Activated CD4-positive, alpha-beta T cell treated with anti-CD3 and anti-CD28 coated beads, Interleukin-2, amount 10 ng/mL, durations not matched to agents 7 days and 5 days (primary cell): ENCODE measurements at regions not wholly inside any gene's neighbourhood (a gene's known extent, or its start where the extent isn't known, plus 50 kb on each side); places are given as distances from the start of the nearest gene placed in this dataset.
"Not testable (repeated sequence)": the region's sequence is repeated elsewhere in the genome, so short reads cannot be mapped to it uniquely, and the experiment has no call there.

ENCODE experiments used
- CTCF ChIA-PET: fragments of 350-600 bp; sonication (Branson Sonifier 250); formaldehyde crosslinking; loops from one replicate; lab custom pipeline; 2021; ENCODE audit warnings: antibody characterized with exemption; lab: Charles Lee
- POLR2A ChIA-PET: fragments of 350-600 bp; sonication (Branson Sonifier 250); formaldehyde crosslinking; loops from one replicate; lab custom pipeline; 2021; ENCODE audit warnings: antibody characterized with exemption; lab: Charles Lee
- DNase-seq: peaks from one replicate; pipeline ENCODE4 v3.0.0-alpha.2; 2020
- H3K27ac Mint-ChIP-seq: one replicate; pipeline ENCODE4 v1.8.0; 2021; ENCODE audit warnings: mild to moderate bottlenecking, moderate library complexity, mixed read lengths
- H3K27me3 Mint-ChIP-seq: one replicate; pipeline ENCODE4 v1.8.0; 2021; ENCODE audit warnings: mixed read lengths
- H3K36me3 Mint-ChIP-seq: one replicate; pipeline ENCODE4 v1.8.0; 2021; ENCODE audit warnings: low read depth, mixed read lengths
- H3K4me1 Mint-ChIP-seq: one replicate; pipeline ENCODE4 v1.8.0; 2021; ENCODE audit warnings: mixed read lengths
- H3K4me3 Mint-ChIP-seq: one replicate; pipeline ENCODE4 v1.8.0; 2021; ENCODE audit warnings: mild to moderate bottlenecking, moderate library complexity, mixed read lengths
- H3K9me3 Mint-ChIP-seq: one replicate; pipeline ENCODE4 v1.8.0; 2021; ENCODE audit warnings: mixed read lengths

GRCh38 chr12:46577063-46577776 lies 204.6 kb upstream of the SLC38A2 start:
- Mint-ChIP-seq H3K36me3 (peaks cover 15% of the 10 kb centered on the region), H3K4me1 (peaks cover 1% of the 10 kb centered on the region), H3K27ac (no peak overlapping the region), H3K27me3 (no peaks in the 10 kb centered on the region), H3K9me3 (peaks cover 4% of the 10 kb centered on the region), H3K4me3 (no peak overlapping the region)
- CTCF ChIA-PET: no interaction called here
- no peak for DNase-seq
- POLR2A ChIA-PET: no interaction called here

DNA sequence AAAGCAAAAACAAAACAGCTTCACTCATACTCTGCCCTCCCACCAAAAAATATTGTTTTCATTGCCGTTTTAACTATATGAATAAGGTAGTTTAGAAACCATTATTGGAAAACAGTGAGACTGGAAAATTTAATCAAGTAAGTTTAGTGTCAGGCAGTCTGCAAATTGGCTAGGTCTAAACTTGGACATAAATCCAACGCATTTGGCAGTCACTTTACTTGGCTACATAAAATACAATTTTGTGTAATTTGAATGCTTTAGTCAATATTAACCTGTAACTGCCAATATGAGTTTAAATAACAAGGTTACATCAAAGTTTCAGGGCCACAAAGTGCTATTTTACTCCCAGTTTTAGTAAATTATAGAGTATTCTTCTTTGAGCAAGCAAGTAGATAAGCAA lies 202.3 kb upstream of the SLC38A2 start:
- Mint-ChIP-seq H3K27me3 (no peaks in the 10 kb centered on the region), H3K4me3 (no peak overlapping the region), H3K27ac (no peak overlapping the region), H3K9me3 (peaks cover 6% of the 10 kb centered on the region), H3K4me1 (peaks cover 3% of the 10 kb centered on the region), H3K36me3 (peaks cover 10% of the 10 kb centered on the region)
- no peak for DNase-seq
- POLR2A ChIA-PET: no interaction called here
- CTCF ChIA-PET: no interaction called here

DNA sequence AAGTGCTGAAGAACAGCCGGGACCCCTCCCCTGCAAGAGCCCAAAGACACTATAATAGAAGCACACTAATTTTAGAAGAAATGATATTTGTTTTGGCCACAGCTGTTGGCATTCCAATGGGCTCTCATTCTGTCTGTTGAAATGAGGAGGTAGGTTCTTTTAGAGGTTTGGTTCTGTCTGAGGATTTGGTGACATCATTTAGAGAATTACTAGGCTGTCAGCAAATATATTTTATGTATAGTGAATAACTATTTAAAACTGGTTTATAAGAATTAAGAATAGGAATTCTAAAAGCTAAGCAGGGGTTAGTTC lies 200.7 kb upstream of the SLC38A2 start:
- Mint-ChIP-seq H3K27ac (no peak overlapping the region), H3K36me3 (peaks cover 13% of the 10 kb centered on the region), H3K4me1 (peaks cover 3% of the 10 kb centered on the region), H3K27me3 (no peaks in the 10 kb centered on the region), H3K9me3 (peaks cover 10% of the 10 kb centered on the region), H3K4me3 (no peak overlapping the region)
- CTCF ChIA-PET: interaction anchor here (0.8 kb wide), 1 partner anchor 42 kb away, joined by 3 read pairs; no protein-coding TSS in a partner anchor
- no peak for DNase-seq
- POLR2A ChIA-PET: no interaction called here

- CTCF ChIA-PET: no interaction called here
- POLR2A ChIA-PET: no interaction called here
- no peak overlapping the region for H3K4me3 Mint-ChIP-seq
Measured at GRCh38 chr12:46572644-46573346, 200.2 kb upstream of the SLC38A2 start.

GRCh38 chr12:46571608-46572007 lies 199.0 kb upstream of the SLC38A2 start:
- ChIA-PET CTCF (no interaction called here), POLR2A (no interaction called here)
- H3K4me1 Mint-ChIP-seq: peaks cover 3% of the 10 kb centered on the region
- H3K27me3 Mint-ChIP-seq: no peaks in the 10 kb centered on the region
- peaks cover 23% of the 10 kb centered on the region for H3K9me3 Mint-ChIP-seq
- peaks cover 25% of the 10 kb centered on the region for H3K36me3 Mint-ChIP-seq
- DNase-seq: no peak
- H3K4me3 Mint-ChIP-seq: no peak overlapping the region
- no peak overlapping the region for H3K27ac Mint-ChIP-seq

More at GRCh38 chr12:46572644-46573346, 200.2 kb upstream of the SLC38A2 start:
- no peak overlapping the region for H3K27ac Mint-ChIP-seq
- H3K4me1 Mint-ChIP-seq: peaks cover 3% of the 10 kb centered on the region
- peaks cover 16% of the 10 kb centered on the region for H3K36me3 Mint-ChIP-seq
- no peak for DNase-seq
- peaks cover 13% of the 10 kb centered on the region for H3K9me3 Mint-ChIP-seq
- H3K27me3 Mint-ChIP-seq: no peaks in the 10 kb centered on the region

- no peak overlapping the region for H3K4me3 Mint-ChIP-seq
- ChIA-PET POLR2A (no interaction called here), CTCF (no interaction called here)
- H3K4me1 Mint-ChIP-seq: peaks cover 3% of the 10 kb centered on the region
- H3K36me3 Mint-ChIP-seq: peaks cover 30% of the 10 kb centered on the region
- DNase-seq: no peak
- H3K27me3 Mint-ChIP-seq: no peaks in the 10 kb centered on the region
- H3K27ac Mint-ChIP-seq: no peak overlapping the region
- H3K9me3 Mint-ChIP-seq: peaks cover 34% of the 10 kb centered on the region
Measured at GRCh38 chr12:46569826-46570439, 197.4 kb upstream of the SLC38A2 start.

DNA sequence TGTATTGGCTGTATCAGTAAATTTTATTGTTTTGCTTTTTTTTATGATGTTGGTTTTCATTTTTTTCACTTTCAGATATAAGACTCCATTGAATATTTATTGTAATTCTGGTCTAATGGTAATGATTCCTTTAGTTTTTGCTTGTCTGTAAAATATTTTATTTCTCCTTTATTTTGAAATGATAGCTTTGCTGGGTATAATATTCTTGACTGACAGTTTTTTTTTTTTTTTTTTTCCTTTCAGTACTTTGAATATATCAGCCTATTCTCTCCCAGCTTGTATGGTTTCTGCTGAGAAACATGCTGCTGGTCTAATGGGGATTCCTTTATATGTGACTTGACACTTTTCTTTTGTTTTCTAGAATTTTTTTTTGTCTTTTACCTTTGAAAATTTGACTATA lies 195.1 kb upstream of the SLC38A2 start:
- no peak overlapping the region for H3K27ac Mint-ChIP-seq

GRCh38 chr12:46562625-46563225 lies 190.2 kb upstream of the SLC38A2 start:
- peaks cover 34% of the 10 kb centered on the region for H3K9me3 Mint-ChIP-seq
- peaks cover 11% of the 10 kb centered on the region for H3K4me1 Mint-ChIP-seq
- POLR2A ChIA-PET: no interaction called here
- no peak for DNase-seq
- H3K27me3 Mint-ChIP-seq: no peaks in the 10 kb centered on the region
- H3K4me3 Mint-ChIP-seq: no peak overlapping the region
- H3K27ac Mint-ChIP-seq: no peak overlapping the region
- CTCF ChIA-PET: interaction anchor here (0.9 kb wide), 1 partner anchor 46 kb away, joined by 4 read pairs; no protein-coding TSS in a partner anchor
- peaks cover 26% of the 10 kb centered on the region for H3K36me3 Mint-ChIP-seq

More for the DNA sequence above, 195.1 kb upstream of the SLC38A2 start:
- Mint-ChIP-seq H3K4me1 (peaks cover 6% of the 10 kb centered on the region), H3K36me3 (peaks cover 34% of the 10 kb centered on the region), H3K9me3 (peaks cover 40% of the 10 kb centered on the region), H3K27me3 (no peaks in the 10 kb centered on the region), H3K4me3 (no peak overlapping the region)
- DNase-seq: no peak
- POLR2A ChIA-PET: interaction anchor here (0.6 kb wide), 1 partner anchor 258 kb away, joined by 4 read pairs; no protein-coding TSS in a partner anchor
- CTCF ChIA-PET: interaction anchor here (0.6 kb wide), 1 partner anchor 733 kb away, joined by 3 read pairs; no protein-coding TSS in a partner anchor

- POLR2A ChIA-PET, H3K4me3 Mint-ChIP-seq, DNase-seq, H3K27me3 Mint-ChIP-seq, H3K27ac Mint-ChIP-seq: not testable (repeated sequence)
- CTCF ChIA-PET: interaction anchor here (0.7 kb wide), 1 partner anchor 12 kb away, joined by 3 read pairs; no protein-coding TSS in a partner anchor
- H3K9me3 Mint-ChIP-seq: peaks cover 28% of the 10 kb centered on the region
- H3K36me3 Mint-ChIP-seq: peaks cover 21% of the 10 kb centered on the region
- H3K4me1 Mint-ChIP-seq: peaks cover 11% of the 10 kb centered on the region
Measured at GRCh38 chr12:46561769-46562624, 189.4 kb upstream of the SLC38A2 start.

DNA sequence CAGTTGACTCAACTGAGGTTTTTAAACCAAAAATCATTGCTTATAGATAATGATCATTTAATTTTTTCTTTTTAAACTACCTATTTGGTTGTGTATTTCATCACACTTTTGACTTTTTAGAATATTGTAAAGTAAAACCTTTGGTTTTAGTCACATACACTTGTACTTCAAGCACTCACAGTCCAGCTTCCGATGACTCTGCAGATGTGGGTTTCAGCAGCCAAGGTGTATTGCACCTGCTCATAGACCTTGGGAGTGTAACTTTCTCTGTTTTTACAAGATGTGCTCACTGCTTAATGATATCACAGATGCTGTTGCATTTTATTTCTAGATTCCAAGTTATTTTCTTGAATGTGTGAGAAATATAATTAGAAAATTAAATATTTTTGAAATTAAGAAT lies 188.3 kb upstream of the SLC38A2 start:
- Mint-ChIP-seq H3K27ac (no peak overlapping the region), H3K27me3 (no peaks in the 10 kb centered on the region), H3K36me3 (peaks cover 14% of the 10 kb centered on the region), H3K4me3 (no peak overlapping the region), H3K4me1 (peaks cover 11% of the 10 kb centered on the region), H3K9me3 (peaks cover 22% of the 10 kb centered on the region)
- DNase-seq: no peak
- POLR2A ChIA-PET: no interaction called here
- CTCF ChIA-PET: interaction anchor here (1.0 kb wide), 1 partner anchor 10 kb away, joined by 3 read pairs; no protein-coding TSS in a partner anchor

DNA sequence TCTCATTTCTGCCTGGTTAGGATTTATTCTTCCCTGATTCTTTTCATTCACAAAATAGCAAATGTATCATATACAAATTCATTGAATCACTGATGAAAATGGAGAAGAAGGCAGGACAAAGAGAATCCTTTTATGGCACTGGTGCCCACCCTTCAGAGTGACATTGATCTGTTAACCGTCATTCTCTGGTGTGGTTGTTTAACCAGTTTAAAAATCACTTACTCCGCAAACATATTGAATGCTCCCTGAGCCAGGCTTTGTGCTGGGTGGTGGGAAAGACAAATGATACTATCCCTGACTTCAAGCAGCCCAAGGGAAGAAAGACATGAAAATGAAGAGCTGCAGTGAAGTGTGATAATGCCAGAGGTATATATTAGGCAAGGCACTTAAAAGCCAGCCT lies 187.5 kb upstream of the SLC38A2 start:
- no peak for DNase-seq
- ChIA-PET CTCF (interaction anchor here (1.0 kb wide), 1 partner anchor 9 kb away, joined by 3 read pairs; no protein-coding TSS in a partner anchor), POLR2A (no interaction called here)
- H3K36me3 Mint-ChIP-seq: peaks cover 13% of the 10 kb centered on the region
- peaks cover 15% of the 10 kb centered on the region for H3K4me1 Mint-ChIP-seq
- no peak overlapping the region for H3K4me3 Mint-ChIP-seq
- no peak overlapping the region for H3K27ac Mint-ChIP-seq
- H3K27me3 Mint-ChIP-seq: no peaks in the 10 kb centered on the region
- H3K9me3 Mint-ChIP-seq: peaks cover 15% of the 10 kb centered on the region

GRCh38 chr12:46559311-46559710 lies 186.7 kb upstream of the SLC38A2 start:
- H3K27ac Mint-ChIP-seq: no peak overlapping the region
- no peak for DNase-seq
- no peak overlapping the region for H3K4me3 Mint-ChIP-seq
- ChIA-PET CTCF (no interaction called here), POLR2A (no interaction called here)
- H3K9me3 Mint-ChIP-seq: peaks cover 12% of the 10 kb centered on the region
- H3K4me1 Mint-ChIP-seq: peaks cover 15% of the 10 kb centered on the region
- no peaks in the 10 kb centered on the region for H3K27me3 Mint-ChIP-seq
- peaks cover 13% of the 10 kb centered on the region for H3K36me3 Mint-ChIP-seq
